Right lobe of liver (tissue), 6 donors: ENCODE measurements at regions not wholly inside any gene's neighbourhood (a gene's known extent, or its start where the extent isn't known, plus 50 kb on each side); places are given as distances from the start of the nearest gene placed in this dataset.

ENCODE experiments used
- ATAC-seq, 4 donors: fragments of 200-7000 bp; cut with Tn5 transposase; one replicate each; pipeline ENCODE4 v1.9.1; 2020; ENCODE audit warnings: mild to moderate bottlenecking in 4 of 4, moderate library complexity in 4 of 4
- DNase-seq, 3 donors: peaks; one replicate each; pipeline ENCODE4 v3.0.0-alpha.2; 2020
- H3K27ac ChIP-seq, 3 donors: fragments of 200-600 bp; one replicate each; pipeline ENCODE4 v1.8.0; 2022
- H3K27me3 ChIP-seq, 2 donors: fragments of 200-600 bp; one replicate each; pipeline ENCODE4 v1.8.0; 2022
- H3K36me3 ChIP-seq, 4 donors: fragments of 200-600 bp; sonication (generic) in 1 of 4; one replicate each; pipeline versions ENCODE4 v1.5.1 to v1.8.0; 2017 to 2022; ENCODE audit warnings: control low read depth in 1 of 4
- H3K4me1 ChIP-seq, 4 donors: fragments of 200-600 bp; sonication (generic) in 1 of 4; one replicate each; pipeline versions ENCODE4 v1.5.1 to v1.8.0; 2017 to 2022; ENCODE audit warnings: control low read depth in 1 of 4
- H3K4me3 ChIP-seq, 3 donors: fragments of 200-600 bp; one replicate each; pipeline ENCODE4 v1.8.0; 2022
- H3K9me3 ChIP-seq, 4 donors: fragments of 200-600 bp; sonication (generic) in 1 of 4; one replicate each; pipeline versions ENCODE4 v1.5.1 to v1.8.0; 2017 to 2022; ENCODE audit warnings: control low read depth in 1 of 4
- CTCF ChIP-seq, 4 donors: fragments of 200-600 bp in 3 of 4; fragments of 450-650 bp in 1 of 4; IDR thresholded peaks; one replicate each; pipeline versions ENCODE4 v1.5.1 to v1.8.0; 2016 to 2022; ENCODE audit warnings: antibody characterized with exemption in 4 of 4, mild to moderate bottlenecking in 2 of 4
- POLR2A ChIP-seq: fragments of 450-650 bp; IDR thresholded peaks from one replicate; pipeline ENCODE4 v1.6.1; 2017; ENCODE audit warnings: antibody characterized with exemption, mild to moderate bottlenecking
- WGBS: methylation state at CpG from one replicate; pipeline ENCODE4 v1.1.6; 2018; ENCODE audit warnings: low coverage, low lambda C conversion rate; ENCODE audit not compliant: insufficient coverage; ENCODE audit errors: missing lambda C conversion rate; 5-methylcytosine and 5-hydroxymethylcytosine counted together
- intact Hi-C, 2 donors: fragments of 100-400 bp; cut with DNase I; formaldehyde crosslinking; loops; one replicate each; pipeline versions ENCODE4 v1.11.2 to v1.14.1; 2022
- donor health status: DM: no; HTN: yes; CAD: no.
- donor health status: DM: no; HTN: no; CAD: no.
- donor health status: DM: no; HTN: no; CAD: no.
- donor health status: DM: no; HTN: yes; CAD: no.
- donor health status: DM: no; HTN: yes; CAD: no.

GRCh38 chr12:33310471-33310870 is 129.1 kb downstream of the SYT10 start:
- intact Hi-C loops, result no loop called here
- WGBS, result 42% methylated on average over 4 of the region's 4 CpGs
- Histone ChIP-seq H3K27me3 (no peaks in the 10 kb centered on the region), H3K9me3 (no peaks in the 10 kb centered on the region), H3K27ac (no peak overlapping the region), H3K36me3 (no peaks in the 10 kb centered on the region), H3K4me1 (no peaks in the 10 kb centered on the region), H3K4me3 (no peak overlapping the region)
- TF ChIP-seq POLR2A, result no peak
- no peak for TF ChIP-seq CTCF (IDR thresholded peaks at IDR 0.05)
- no peak for DNase-seq
- ATAC-seq, result no peak

GRCh38 chr12:33304176-33304575 is 135.4 kb downstream of the SYT10 start:
- no peak overlapping the region for H3K4me3 ChIP-seq
- no peaks in the 10 kb centered on the region for H3K9me3 ChIP-seq
- intact Hi-C loops, result no loop called here
- no peak for DNase-seq
- WGBS, result 35% methylated on average over 2 of the region's 2 CpGs
- H3K36me3 ChIP-seq, result no peaks in the 10 kb centered on the region
- H3K27me3 ChIP-seq, result no peaks in the 10 kb centered on the region
- H3K27ac ChIP-seq, result no peak overlapping the region
- H3K4me1 ChIP-seq, result no peaks in the 10 kb centered on the region
- TF ChIP-seq POLR2A, result no peak
- no peak for TF ChIP-seq CTCF (IDR thresholded peaks at IDR 0.05)
- no peak for ATAC-seq

- no peaks in the 10 kb centered on the region for H3K9me3 ChIP-seq
- TF ChIP-seq POLR2A (no peak), CTCF (IDR thresholded peaks at IDR 0.05) (no peak)
- H3K4me3 ChIP-seq, result no peak overlapping the region
- intact Hi-C loops, result no loop called here
- H3K27ac ChIP-seq, result no peak overlapping the region
- H3K4me1 ChIP-seq, result no peaks in the 10 kb centered on the region
- no peak for DNase-seq
- no peaks in the 10 kb centered on the region for H3K27me3 ChIP-seq
- ATAC-seq, result no peak
- H3K36me3 ChIP-seq, result no peaks in the 10 kb centered on the region
- WGBS, result 26% methylated on average over 2 of the region's 2 CpGs
Measured at GRCh38 chr12:33296529-33296928, 143.1 kb downstream of the SYT10 start.

GRCh38 chr12:33290703-33291102 is 148.9 kb downstream of the SYT10 start:
- H3K27me3 ChIP-seq, result no peaks in the 10 kb centered on the region
- no peaks in the 10 kb centered on the region for H3K9me3 ChIP-seq
- TF ChIP-seq POLR2A (no peak), CTCF (IDR thresholded peaks at IDR 0.05) (no peak)
- H3K36me3 ChIP-seq, result no peaks in the 10 kb centered on the region
- no peak for ATAC-seq
- H3K4me3 ChIP-seq, result no peak overlapping the region
- H3K27ac ChIP-seq, result no peak overlapping the region
- intact Hi-C loops, result no loop called here
- 17% methylated on average over 3 of the region's 3 CpGs for WGBS
- no peak for DNase-seq
- H3K4me1 ChIP-seq, result no peaks in the 10 kb centered on the region

GRCh38 chr12:33283054-33283453 is 156.6 kb downstream of the SYT10 start:
- TF ChIP-seq CTCF (IDR thresholded peaks at IDR 0.05), result no peak
- TF ChIP-seq POLR2A, result no peak
- H3K9me3 ChIP-seq, result no peaks in the 10 kb centered on the region
- H3K27ac ChIP-seq, result no peak overlapping the region
- ATAC-seq (no peak), DNase-seq (no peak)
- WGBS, result 43% methylated on average over 1 of the region's 1 CpG
- H3K27me3 ChIP-seq, result no peaks in the 10 kb centered on the region
- H3K36me3 ChIP-seq, result no peaks in the 10 kb centered on the region
- no peaks in the 10 kb centered on the region for H3K4me1 ChIP-seq
- no peak overlapping the region for H3K4me3 ChIP-seq
- intact Hi-C loops, result no loop called here
